K562 (cell line): ENCODE measurements at regions not wholly inside any gene's neighbourhood (a gene's known extent, or its start where the extent isn't known, plus 50 kb on each side); places are given as distances from the start of the nearest gene placed in this dataset.

Source experiments
- ATAC-seq: fragments of 200-7000 bp; cut with Tn5 transposase; 3 replicates; pipeline ENCODE4 v1.9.1; 2020; ENCODE audit warnings: moderate library complexity
- BruUV-seq: library from RNA; stranded (reverse); fragments of 400-500 nt; replicated peaks from 2 replicates; lab custom pipeline; 2021; lab: Mats Ljungman, UMichigan
- CTCF ChIA-PET: fragments of 300-600 bp; formaldehyde crosslinking; extraction: SDS; loops from one replicate; lab custom pipeline; 2021; ENCODE audit warnings: low intra/inter-chr PET ratio; lab: Yijun Ruan, JAX
- POLR2A ChIA-PET: fragments of 300-600, 350-650 bp; sonication (Branson Sonifier 250); formaldehyde crosslinking; extraction: SDS; loops from one replicate; lab custom pipeline; 2021; ENCODE audit warnings: antibody characterized with exemption, inconsistent platforms; lab: Yijun Ruan, JAX
- DNase-seq, 4 experiments: peaks; one replicate each; pipeline versions ENCODE4 v3.0.0 to v3.0.0-alpha.2; 2011 to 2018; ENCODE audit warnings: low spot score in 3 of 4, mixed read lengths in 3 of 4; ENCODE audit errors: extremely low read depth in 1 of 4
- FAIRE-seq: peaks from 2 replicates; lab custom pipeline; 2011; peaks lifted over from hg19 to GRCh38; lab: Jason Lieb, UNC
- H2AFZ ChIP-seq: 2 replicates; pipeline ENCODE4 v1.6.0; 2011; ENCODE audit warnings: low read depth, low read length, control low read depth, inconsistent platforms
- H3K27ac ChIP-seq: fragments of 200-600 bp; 3 replicates; pipeline ENCODE4 v1.8.0; 2011; ENCODE audit warnings: low read depth, mild to moderate bottlenecking, control low read depth, inconsistent platforms, low read length, moderate library complexity, mixed read lengths; ENCODE audit errors: extremely low read depth
- H3K27me3 ChIP-seq, 2 experiments: fragments of 300-600 bp in 1 of 2; 2 replicates in 1 of 2; 3 replicates in 1 of 2; pipeline versions ENCODE4 v1.6.0 to v1.8.0; 2011; ENCODE audit warnings: inconsistent platforms in 2 of 2, low read length in 2 of 2, mild to moderate bottlenecking in 1 of 2, mixed read lengths in 1 of 2, moderate library complexity in 1 of 2; ENCODE audit not compliant: control insufficient read depth in 2 of 2, insufficient read depth in 2 of 2
- H3K36me3 ChIP-seq: fragments of 300-600 bp; 3 replicates; pipeline ENCODE4 v1.8.0; 2011; ENCODE audit warnings: mild to moderate bottlenecking, low read length, inconsistent platforms; ENCODE audit not compliant: control insufficient read depth, insufficient read depth
- H3K4me1 ChIP-seq, 2 experiments: fragments of 200-600 bp in 1 of 2; replicated peaks in 1 of 2; 2 replicates in 1 of 2; 3 replicates in 1 of 2; pipeline versions ENCODE4 v1.5.1 to v1.8.0; 2011; ENCODE audit warnings: inconsistent platforms in 2 of 2, low read length in 2 of 2, mild to moderate bottlenecking in 1 of 2, mixed read lengths in 1 of 2, moderate library complexity in 1 of 2; ENCODE audit not compliant: control insufficient read depth in 2 of 2, insufficient read depth in 2 of 2
- H3K4me2 ChIP-seq: 2 replicates; pipeline ENCODE4 v1.6.1; 2011; ENCODE audit warnings: low read length, control low read depth, inconsistent platforms, mixed read lengths; ENCODE audit not compliant: insufficient read depth
- H3K4me3 ChIP-seq: fragments of 200-600 bp; sonication (generic), shearing (Covaris generic); 2 replicates; pipeline ENCODE4 v1.5.1; 2016; ENCODE audit warnings: control low read depth, inconsistent platforms
- H3K79me2 ChIP-seq: fragments of 200-600 bp; 3 replicates; pipeline ENCODE4 v1.8.0; 2011; ENCODE audit warnings: low read length, inconsistent platforms; ENCODE audit not compliant: control insufficient read depth, insufficient read depth
- H3K9ac ChIP-seq, 2 experiments: 2 replicates each; pipeline versions ENCODE4 v1.6.0 to v1.6.1; 2011; ENCODE audit warnings: low read depth in 2 of 2, low read length in 2 of 2, control low read depth in 1 of 2, inconsistent platforms in 1 of 2, mild to moderate bottlenecking in 1 of 2, mixed read lengths in 1 of 2; ENCODE audit not compliant: insufficient read depth in 1 of 2
- H3K9me1 ChIP-seq: one replicate; pipeline ENCODE4 v1.6.0; 2011; ENCODE audit warnings: inconsistent platforms, mild to moderate bottlenecking, low read length, moderate library complexity; ENCODE audit not compliant: control insufficient read depth, insufficient read depth
- H3K9me3 ChIP-seq: replicated peaks from 2 replicates; pipeline ENCODE4 v1.5.1; 2011; ENCODE audit warnings: low read depth, low read length, inconsistent platforms; ENCODE audit not compliant: control insufficient read depth, insufficient read depth
- H4K20me1 ChIP-seq: replicated peaks from 2 replicates; pipeline ENCODE4 v1.6.1; 2011; ENCODE audit warnings: low read length, inconsistent platforms, mixed read lengths; ENCODE audit not compliant: control insufficient read depth, insufficient read depth
- ARNT ChIP-seq, 2 experiments: fragments of 450-650 bp; IDR thresholded peaks; 2 replicates each; pipeline ENCODE4 v1.6.1; 2016; ENCODE audit warnings: mild to moderate bottlenecking in 1 of 2
- CEBPB ChIP-seq: fragments of 450-650 bp; IDR thresholded peaks from 2 replicates; pipeline ENCODE4 v1.6.1; 2016; ENCODE audit warnings: missing genetic modification characterization, missing compliant biosample characterization
- CGGBP1 ChIP-seq: fragments of 250-450 bp; sonication (Bioruptor Pico); IDR thresholded peaks from 2 replicates; pipeline ENCODE4 v1.9.0; 2021; ENCODE audit warnings: mild to moderate bottlenecking
- CTCF ChIP-seq, 3 experiments: IDR thresholded peaks in 2 of 3; conservative IDR thresholded peaks in 1 of 3; 2 replicates each; pipeline ENCODE4 v1.5.1; 2011 to 2012; ENCODE audit warnings: low read length in 3 of 3, mild to moderate bottlenecking in 3 of 3, control low read depth in 2 of 3, improper control_type of control experiment in 1 of 3, inconsistent platforms in 1 of 3, low read depth in 1 of 3, mixed read lengths in 1 of 3, moderate library complexity in 1 of 3; ENCODE audit not compliant: insufficient read depth in 2 of 3
- E2F8 ChIP-seq: fragments of 450-650 bp; IDR thresholded peaks from 2 replicates; pipeline ENCODE4 v1.7.1; 2018; ENCODE audit warnings: mild to moderate bottlenecking, low read depth; ENCODE audit not compliant: partially characterized antibody
- FOXJ3 ChIP-seq: sonication (generic); formaldehyde crosslinking; IDR thresholded peaks from 2 replicates; pipeline ENCODE4 v1.4.0; 2020; ENCODE audit warnings: mild to moderate bottlenecking, missing genetic modification reagents
- GABPB2 ChIP-seq: fragments of 250-450 bp; sonication (Bioruptor Pico); conservative IDR thresholded peaks from 2 replicates; pipeline ENCODE4 v1.5.1; 2021; ENCODE audit warnings: mild to moderate bottlenecking
- GATAD2A ChIP-seq: fragments of 450-650 bp; IDR thresholded peaks from 2 replicates; pipeline ENCODE4 v1.6.1; 2017
- PHF21A ChIP-seq: fragments of 450-650 bp; IDR thresholded peaks from 2 replicates; pipeline ENCODE4 v1.6.1; 2017; ENCODE audit warnings: low read depth, borderline replicate concordance
- ZNF274 ChIP-seq: IDR thresholded peaks from 2 replicates; pipeline ENCODE4 v1.6.1; 2011; ENCODE audit warnings: low read depth, mild to moderate bottlenecking, low read length, moderate library complexity, borderline replicate concordance
- WGBS: fragments of 100-300 bp; shearing (Covaris generic); methylation state at CpG from one replicate; pipeline ENCODE4 v1.1.6; 2016; ENCODE audit warnings: low coverage, mixed read lengths; ENCODE audit not compliant: insufficient coverage; ENCODE audit errors: missing lambda C conversion rate; 5-methylcytosine and 5-hydroxymethylcytosine counted together
- in situ Hi-C: fragments of 300-500 bp; cut with MboI; formaldehyde crosslinking; loops from 4 replicates; pipeline ENCODE4 v1.15.0; 2018; ENCODE audit warnings: inconsistent platforms, mixed read lengths
- intact Hi-C: fragments of 100-400 bp; cut with micrococcal nuclease; formaldehyde crosslinking; loops from 2 replicates; pipeline ENCODE4 v1.14.2; 2022
- TF ChIP-seq, protein P1 (sequence below): IDR thresholded peaks from 2 replicates; pipeline ENCODE4 v1.6.1; 2016; ENCODE audit warnings: missing genetic modification characterization, missing compliant biosample characterization
- TF ChIP-seq, protein P2 (sequence below): fragments of 250-450 bp; sonication (Bioruptor Pico); IDR thresholded peaks from 2 replicates; pipeline ENCODE4 v1.8.0; 2022; ENCODE audit warnings: inconsistent platforms

- no peaks in the 10 kb centered on the region for H3K4me1 ChIP-seq
- ChIA-PET CTCF (interaction anchor here (0.5 to 1.5 kb wide), 6 partner anchors 223 to 433 kb away, joined by 3 to 7 read pairs (median 3); no protein-coding TSS in a partner anchor), POLR2A (no interaction called here)
- in situ Hi-C loops: loop anchor here (25.0 kb wide), 1 partner anchor 654 kb away; no protein-coding TSS in a partner anchor
- no peak overlapping the region for H3K9ac ChIP-seq
- H3K79me2 ChIP-seq: no peaks in the 10 kb centered on the region
- ATAC-seq (peak; percentile 96), FAIRE-seq (peak; percentile 92), DNase-seq (peak; percentile 43 to 75 (median 66))
- H2AFZ ChIP-seq: no peak overlapping the region
- no peaks in the 10 kb centered on the region for H3K36me3 ChIP-seq
- no peak overlapping the region for H3K4me2 ChIP-seq
- 11% methylated on average over 15 of the region's 15 CpGs for WGBS
- no peak overlapping the region for H3K4me3 ChIP-seq
- no peaks in the 10 kb centered on the region for H3K27me3 ChIP-seq
- no peak overlapping the region for H3K27ac ChIP-seq
- no peaks in the 10 kb centered on the region for H3K9me3 ChIP-seq
- H3K9me1 ChIP-seq: no peaks in the 10 kb centered on the region
- BruUV-seq: no TSS peak
- intact Hi-C loops: loop anchor here (1.0 to 10.0 kb wide), 5 partner anchors 221 to 433 kb away; no protein-coding TSS in a partner anchor
- H4K20me1 ChIP-seq: no peaks in the 10 kb centered on the region
- TF ChIP-seq PHF21A (no peak), CGGBP1 (CRISPR knock-in tag) (no peak), GATAD2A (no peak), CTCF (IDR thresholded peaks at IDR 0.05 in 2 of 3, conservative IDR thresholded peaks at IDR 0.05 in 1 of 3; ENCODE audit: insufficient read depth in 2 of 3, low read depth in 1 of 3, low read length in 3 of 3) (peak; percentile 73 to 92 (median 74)), ZNF274 (no peak), E2F8 (no peak), GABPB2 (CRISPR knock-in tag) (no peak), FOXJ3 (CRISPR knock-in tag) (no peak), ARNT (IDR thresholded peaks at IDR 0.05) (no peak), CEBPB (tag) (no peak)
- TF ChIP-seq, protein P1, sequence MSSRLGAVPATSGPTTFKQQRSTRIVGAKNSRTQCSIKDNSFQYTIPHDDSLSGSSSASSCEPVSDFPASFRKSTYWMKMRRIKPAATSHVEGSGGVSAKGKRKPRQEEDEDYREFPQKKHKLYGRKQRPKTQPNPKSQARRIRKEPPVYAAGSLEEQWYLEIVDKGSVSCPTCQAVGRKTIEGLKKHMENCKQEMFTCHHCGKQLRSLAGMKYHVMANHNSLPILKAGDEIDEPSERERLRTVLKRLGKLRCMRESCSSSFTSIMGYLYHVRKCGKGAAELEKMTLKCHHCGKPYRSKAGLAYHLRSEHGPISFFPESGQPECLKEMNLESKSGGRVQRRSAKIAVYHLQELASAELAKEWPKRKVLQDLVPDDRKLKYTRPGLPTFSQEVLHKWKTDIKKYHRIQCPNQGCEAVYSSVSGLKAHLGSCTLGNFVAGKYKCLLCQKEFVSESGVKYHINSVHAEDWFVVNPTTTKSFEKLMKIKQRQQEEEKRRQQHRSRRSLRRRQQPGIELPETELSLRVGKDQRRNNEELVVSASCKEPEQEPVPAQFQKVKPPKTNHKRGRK (tag): no peak
- TF ChIP-seq, protein P2, sequence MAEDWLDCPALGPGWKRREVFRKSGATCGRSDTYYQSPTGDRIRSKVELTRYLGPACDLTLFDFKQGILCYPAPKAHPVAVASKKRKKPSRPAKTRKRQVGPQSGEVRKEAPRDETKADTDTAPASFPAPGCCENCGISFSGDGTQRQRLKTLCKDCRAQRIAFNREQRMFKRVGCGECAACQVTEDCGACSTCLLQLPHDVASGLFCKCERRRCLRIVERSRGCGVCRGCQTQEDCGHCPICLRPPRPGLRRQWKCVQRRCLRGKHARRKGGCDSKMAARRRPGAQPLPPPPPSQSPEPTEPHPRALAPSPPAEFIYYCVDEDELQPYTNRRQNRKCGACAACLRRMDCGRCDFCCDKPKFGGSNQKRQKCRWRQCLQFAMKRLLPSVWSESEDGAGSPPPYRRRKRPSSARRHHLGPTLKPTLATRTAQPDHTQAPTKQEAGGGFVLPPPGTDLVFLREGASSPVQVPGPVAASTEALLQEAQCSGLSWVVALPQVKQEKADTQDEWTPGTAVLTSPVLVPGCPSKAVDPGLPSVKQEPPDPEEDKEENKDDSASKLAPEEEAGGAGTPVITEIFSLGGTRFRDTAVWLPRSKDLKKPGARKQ (CRISPR knock-in tag): no peak
Observed at GRCh38 chr5:146965761-146966659, 87.5 kb upstream of the PPP2R2B start.
